22Rv1 (cell line): ENCODE measurements at regions not wholly inside any gene's neighbourhood (a gene's known extent, or its start where the extent isn't known, plus 50 kb on each side); places are given as distances from the start of the nearest gene placed in this dataset.
"Not testable (repeated sequence)": the region's sequence is repeated elsewhere in the genome, so short reads cannot be mapped to it uniquely, and the experiment has no call there.

Source experiments
- CTCF ChIP-seq: fragments of 450-650 bp; IDR thresholded peaks from 2 replicates; pipeline ENCODE4 v1.5.1; 2017; ENCODE audit warnings: mild to moderate bottlenecking
- ZFX ChIP-seq: fragments of 450-650 bp; IDR thresholded peaks from 2 replicates; pipeline ENCODE4 v1.6.1; 2017; ENCODE audit warnings: antibody characterized with exemption, borderline replicate concordance

DNA sequence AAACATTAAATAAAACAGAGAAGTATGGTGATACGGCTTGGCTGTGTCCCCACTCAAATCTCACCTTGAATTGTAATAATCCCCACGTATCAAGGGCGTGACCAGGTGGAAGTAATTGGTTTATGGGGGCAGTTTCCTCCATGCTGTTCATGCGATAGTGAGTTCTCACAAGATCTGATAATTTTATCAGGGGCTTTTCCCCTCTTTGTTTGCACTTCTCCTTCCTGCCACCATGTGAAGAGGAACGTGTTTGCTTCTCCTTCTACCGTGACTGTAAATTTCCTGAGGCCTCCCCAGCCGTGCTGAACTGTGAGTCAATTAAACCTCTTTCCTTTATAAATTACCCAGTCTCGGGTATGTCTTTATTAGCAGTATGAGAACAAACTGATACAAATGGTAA is 331.3 kb upstream of the CNR1 start:
- not testable (repeated sequence) for TF ChIP-seq CTCF, ZFX
